ENCODE measurements at regions not wholly inside any gene's neighbourhood (a gene's known extent, or its start where the extent isn't known, plus 50 kb on each side); places are given as distances from the start of the nearest gene placed in this dataset.
A peak's percentile ranks its signal among the peaks of the same experiment; 100 is the strongest.

- TF ChIP-seq ZNF217 (IDR thresholded peaks at IDR 0.05) = no peak
Observed at GRCh38 chr7:46068159-46068558, 147.1 kb upstream of the IGFBP3 start (continued).

GRCh38 chr7:46059308-46060020 is 138.4 kb upstream of the IGFBP3 start:
- CTCF ChIA-PET = interaction anchor here (1.0 kb wide), 1 partner anchor 13 kb away, joined by 4 read pairs; no protein-coding TSS in a partner anchor
- H2AFZ ChIP-seq (ENCODE audit: control insufficient read depth, low read depth, low read length) = no peak overlapping the region
- no peak overlapping the region for H3K9ac ChIP-seq (ENCODE audit: control insufficient read depth, insufficient read depth, low read length)
- SMC1A ChIA-PET (ENCODE audit: uncharacterized antibody, unreplicated experiment) = interaction anchor here (0.7 to 1.6 kb wide), 5 partner anchors 10 to 136 kb away, joined by 3 to 8 read pairs (median 3); no protein-coding TSS in a partner anchor
- ATAC-seq (peak; percentile 54), DNase-seq (ENCODE audit: low read depth, low spot score) (no peak), FAIRE-seq (no peak)
- H4K20me1 ChIP-seq (ENCODE audit: control insufficient read depth, insufficient read depth) = no peaks in the 10 kb centered on the region
- H3K4me2 ChIP-seq (ENCODE audit: control insufficient read depth, insufficient read depth) = no peak overlapping the region
- H3K27me3 ChIP-seq (replicated peaks in 1 of 2; ENCODE audit: control insufficient read depth in 2 of 2, insufficient read depth in 2 of 2, low read length in 1 of 2) = no peaks in the 10 kb centered on the region
- in situ Hi-C loops (cut with MboI) = no loop called here
- H3K4me1 ChIP-seq (ENCODE audit: control insufficient read depth, insufficient read depth, low read length) = no peaks in the 10 kb centered on the region
- H3K9me3 ChIP-seq (replicated peaks; ENCODE audit: control insufficient read depth, insufficient read depth, low read length) = no peaks in the 10 kb centered on the region
- H3K79me2 ChIP-seq (ENCODE audit: control insufficient read depth, insufficient read depth, low read length) = no peaks in the 10 kb centered on the region
- H3K4me3 ChIP-seq = no peak overlapping the region
- no peak overlapping the region for H3K27ac ChIP-seq (ENCODE audit: control insufficient read depth, insufficient read depth)
- RAD21 ChIA-PET (ENCODE audit: unreplicated experiment) = interaction anchor here (0.7 to 1.2 kb wide), 2 partner anchors 93 to 223 kb away, joined by 3 read pairs; no protein-coding TSS in a partner anchor
- no TSS peak for BruUV-seq (replicated peaks)
- no peaks in the 10 kb centered on the region for H3K36me3 ChIP-seq (ENCODE audit: control insufficient read depth in 2 of 2, insufficient read depth in 2 of 2, low read length in 1 of 2)
- TF ChIP-seq RCOR1 (conservative IDR thresholded peaks at IDR 0.05; ENCODE audit: low read depth, low read length) = no peak
- POLR2A ChIA-PET = interaction anchor here (0.5 to 0.7 kb wide), 3 partner anchors 26 to 252 kb away, joined by 3 to 6 read pairs (median 4); no protein-coding TSS in a partner anchor
- WGBS (ENCODE audit: insufficient coverage, insufficient replicate concordance, low lambda C conversion rate, missing lambda C conversion rate) = 42% methylated on average over 7 of the region's 7 CpGs
- intact Hi-C loops (cut with micrococcal nuclease; ENCODE audit: unreplicated experiment) = loop anchor here (5.0 kb wide), 4 partner anchors 78 to 293 kb away; partner anchors contain the start of gene IGFBP3
